ENCODE measurements at regions not wholly inside any gene's neighbourhood (a gene's known extent, or its start where the extent isn't known, plus 50 kb on each side); places are given as distances from the start of the nearest gene placed in this dataset.
"Not testable (repeated sequence)": the region's sequence is repeated elsewhere in the genome, so short reads cannot be mapped to it uniquely, and the experiment has no call there.

GRCh38 chr20:25864326-25864962 lies 167.8 kb upstream of the ZNF337 start:
- Mint-ChIP-seq H3K4me3 (peak overlapping the region; percentile 82), H3K27me3 (ENCODE audit: insufficient read depth, low read depth) (peaks cover 30% of the 10 kb centered on the region)
- no peak overlapping the region for H3K4me3 ChIP-seq

GRCh38 chr20:25863536-25864325 lies 167.1 kb upstream of the ZNF337 start:
- Mint-ChIP-seq H3K4me1 (peaks cover 53% of the 10 kb centered on the region), H3K9me3 (peaks cover 5% of the 10 kb centered on the region), H3K36me3 (no peaks in the 10 kb centered on the region), H3K27me3 (ENCODE audit: insufficient read depth, low read depth) (peaks cover 33% of the 10 kb centered on the region), H3K4me3 (peak overlapping the region; percentile 82), H3K27ac (peak overlapping the region; percentile 3)
- no peaks in the 10 kb centered on the region for H3K79me2 ChIP-seq (ENCODE audit: low read depth)
- H3K4me3 ChIP-seq = peak overlapping the region; percentile 46
- peaks cover 16% of the 10 kb centered on the region for H4K20me1 ChIP-seq (ENCODE audit: low read depth)
- peaks cover 4% of the 10 kb centered on the region for H3F3A ChIP-seq (ENCODE audit: low read depth)
- peak; percentile 45 for DNase-seq (ENCODE audit: low spot score)
- no peak overlapping the region for H3K27ac ChIP-seq
- no peak for TF ChIP-seq EZH2phosphoT487 (IDR thresholded peaks at IDR 0.05)
- no peak for TF ChIP-seq CTCF (IDR thresholded peaks at IDR 0.05)
- no peak for TF ChIP-seq EZH2 (IDR thresholded peaks at IDR 0.05)
- H3K27me3 ChIP-seq = peaks cover 100% of the 10 kb centered on the region
- H3K9me3 ChIP-seq (ENCODE audit: low read depth) = no peaks in the 10 kb centered on the region
- H3K4me2 ChIP-seq = peak overlapping the region; percentile 75
- H3K4me1 ChIP-seq = peaks cover 4% of the 10 kb centered on the region
- no peaks in the 10 kb centered on the region for H3K36me3 ChIP-seq
- peak overlapping the region; percentile 71 for H2AFZ ChIP-seq (replicated peaks)
- no peak overlapping the region for H3K9ac ChIP-seq

More at GRCh38 chr20:25864326-25864962, 167.8 kb upstream of the ZNF337 start:
- Histone ChIP-seq H2AFZ (replicated peaks) (no peak overlapping the region), H3K9ac (no peak overlapping the region), H3K4me2 (no peak overlapping the region), H3K79me2 (ENCODE audit: low read depth) (no peaks in the 10 kb centered on the region), H3K27ac (no peak overlapping the region), H4K20me1 (ENCODE audit: low read depth) (peaks cover 13% of the 10 kb centered on the region), H3K4me1 (peaks cover 4% of the 10 kb centered on the region), H3F3A (ENCODE audit: low read depth) (peaks cover 4% of the 10 kb centered on the region), H3K36me3 (no peaks in the 10 kb centered on the region), H3K27me3 (peaks cover 100% of the 10 kb centered on the region), H3K9me3 (ENCODE audit: low read depth) (no peaks in the 10 kb centered on the region)
- H3K4me1 Mint-ChIP-seq = peaks cover 48% of the 10 kb centered on the region
- H3K27ac Mint-ChIP-seq = peak overlapping the region; percentile 3
- no peaks in the 10 kb centered on the region for H3K36me3 Mint-ChIP-seq
- peaks cover 4% of the 10 kb centered on the region for H3K9me3 Mint-ChIP-seq
- TF ChIP-seq CTCF (IDR thresholded peaks at IDR 0.05) (no peak), EZH2phosphoT487 (IDR thresholded peaks at IDR 0.05) (peak; percentile 43)
- DNase-seq (ENCODE audit: low spot score) = no peak

DNA sequence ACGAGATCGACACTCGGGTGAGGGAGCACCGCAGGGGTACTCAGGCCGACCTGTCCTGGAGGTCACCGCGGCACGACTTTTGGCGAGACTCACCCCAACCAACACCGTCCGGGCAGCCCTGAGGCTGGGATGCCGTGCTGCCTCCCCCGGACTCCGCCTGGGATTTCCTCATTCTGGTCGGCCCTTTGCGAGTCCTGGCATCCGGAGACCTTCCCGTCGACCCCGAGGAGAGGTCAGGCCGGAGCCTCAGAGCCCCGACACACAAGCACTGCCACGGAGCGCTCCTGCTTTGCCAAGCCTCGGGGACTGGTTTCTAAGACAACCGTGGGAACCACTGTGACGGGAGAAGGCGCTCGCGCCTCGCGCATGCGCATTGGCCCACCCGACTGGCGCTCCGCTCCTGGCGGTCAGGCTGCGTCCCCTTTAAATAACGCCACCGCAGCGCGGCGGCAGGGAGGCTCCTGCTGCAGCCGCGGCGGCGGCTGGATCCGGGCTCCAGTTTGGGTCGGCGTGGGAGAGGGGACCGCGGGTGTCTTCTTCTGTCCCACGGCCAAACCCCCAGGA lies 166.4 kb upstream of the ZNF337 start:
- Histone ChIP-seq H3K4me2 (peak overlapping the region; percentile 75), H4K20me1 (ENCODE audit: low read depth) (peaks cover 16% of the 10 kb centered on the region), H2AFZ (replicated peaks) (peak overlapping the region; percentile 71), H3K4me3 (peak overlapping the region; percentile 46), H3K27me3 (peaks cover 100% of the 10 kb centered on the region)
- Mint-ChIP-seq H3K4me1 (peaks cover 56% of the 10 kb centered on the region), H3K4me3 (peak overlapping the region; percentile 82), H3K27me3 (ENCODE audit: insufficient read depth, low read depth) (peaks cover 34% of the 10 kb centered on the region)
- H3K9ac ChIP-seq; H3K36me3 Mint-ChIP-seq; H3K9me3 ChIP-seq (ENCODE audit: low read depth); H3K27ac ChIP-seq; H3K27ac Mint-ChIP-seq; H3K36me3 ChIP-seq; H3K9me3 Mint-ChIP-seq; H3K79me2 ChIP-seq (ENCODE audit: low read depth); H3F3A ChIP-seq (ENCODE audit: low read depth); H3K4me1 ChIP-seq: not testable (repeated sequence)
- peak; percentile 26 for TF ChIP-seq CTCF (IDR thresholded peaks at IDR 0.05)
- peak; percentile 96 for DNase-seq (ENCODE audit: low spot score)
